OCI-LY3 (cell line): ENCODE measurements at regions not wholly inside any gene's neighbourhood (a gene's known extent, or its start where the extent isn't known, plus 50 kb on each side); places are given as distances from the start of the nearest gene placed in this dataset.

Experiments
- EZH2phosphoT487 ChIP-seq: fragments of 200-600 bp; shearing (Covaris generic); IDR thresholded peaks from 2 replicates; pipeline ENCODE4 v1.6.1; 2018; ENCODE audit warnings: antibody characterized with exemption, mixed run types, low read depth
- TF ChIP-seq, protein P1 (sequence below): fragments of 200-600, 300-600 bp; sonication (generic); IDR thresholded peaks from 2 replicates; pipeline ENCODE4 v1.5.1; 2014; ENCODE audit warnings: antibody characterized with exemption, low read length, low read depth

- TF ChIP-seq, protein P1, sequence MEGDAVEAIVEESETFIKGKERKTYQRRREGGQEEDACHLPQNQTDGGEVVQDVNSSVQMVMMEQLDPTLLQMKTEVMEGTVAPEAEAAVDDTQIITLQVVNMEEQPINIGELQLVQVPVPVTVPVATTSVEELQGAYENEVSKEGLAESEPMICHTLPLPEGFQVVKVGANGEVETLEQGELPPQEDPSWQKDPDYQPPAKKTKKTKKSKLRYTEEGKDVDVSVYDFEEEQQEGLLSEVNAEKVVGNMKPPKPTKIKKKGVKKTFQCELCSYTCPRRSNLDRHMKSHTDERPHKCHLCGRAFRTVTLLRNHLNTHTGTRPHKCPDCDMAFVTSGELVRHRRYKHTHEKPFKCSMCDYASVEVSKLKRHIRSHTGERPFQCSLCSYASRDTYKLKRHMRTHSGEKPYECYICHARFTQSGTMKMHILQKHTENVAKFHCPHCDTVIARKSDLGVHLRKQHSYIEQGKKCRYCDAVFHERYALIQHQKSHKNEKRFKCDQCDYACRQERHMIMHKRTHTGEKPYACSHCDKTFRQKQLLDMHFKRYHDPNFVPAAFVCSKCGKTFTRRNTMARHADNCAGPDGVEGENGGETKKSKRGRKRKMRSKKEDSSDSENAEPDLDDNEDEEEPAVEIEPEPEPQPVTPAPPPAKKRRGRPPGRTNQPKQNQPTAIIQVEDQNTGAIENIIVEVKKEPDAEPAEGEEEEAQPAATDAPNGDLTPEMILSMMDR: no peak
- no peak for TF ChIP-seq EZH2phosphoT487
Measured at GRCh38 chr20:6994452-6994851, 227.0 kb downstream of the BMP2 start.
